ENCODE measurements at regions not wholly inside any gene's neighbourhood (a gene's known extent, or its start where the extent isn't known, plus 50 kb on each side); places are given as distances from the start of the nearest gene placed in this dataset.
A peak's percentile ranks its signal among the peaks of the same experiment; 100 is the strongest.

DNA sequence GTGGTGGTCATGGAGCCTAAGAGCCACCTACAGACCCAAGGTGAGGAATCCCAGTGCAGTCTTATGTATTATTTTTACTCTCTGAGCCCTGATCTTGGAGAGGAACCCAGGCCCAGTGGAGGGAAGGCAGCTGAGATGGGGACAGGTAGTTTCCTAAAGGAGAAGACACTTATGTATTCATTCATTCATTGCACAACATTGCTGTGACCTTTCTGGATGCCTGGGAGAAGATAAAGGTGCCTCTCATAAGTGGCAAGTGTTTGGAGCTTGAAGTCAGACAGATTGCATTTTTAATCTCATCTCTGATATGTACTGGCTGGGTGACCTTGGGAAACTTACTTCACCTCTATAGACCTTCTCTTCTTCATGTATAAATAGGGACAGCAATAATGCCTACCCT is 111.1 kb downstream of the CEBPB start:
- peak overlapping the region; percentile 64 to 92 (median 88) for H3K27ac ChIP-seq
- intact Hi-C loops (cut with DNase I; ENCODE audit: low total_unique reads) (loop anchor here (10.0 kb wide), 1 partner anchor 273 kb away; no protein-coding TSS in a partner anchor), in situ Hi-C loops (cut with MboI; ENCODE audit: low sequenced_read_pairs in 4 of 4) (no loop called here)

GRCh38 chr20:50302341-50303057 is 111.9 kb downstream of the CEBPB start:
- DNase-seq (no peak), ATAC-seq (no peak)
- Histone ChIP-seq H3K4me1 (peaks cover 47 to 54% of the 10 kb centered on the region in 2 donors), H3K27ac (peak overlapping the region; percentile 64 to 92 (median 88)), H3K36me3 (no peaks in the 10 kb centered on the region), H3K9me3 (no peaks in the 10 kb centered on the region), H3K27me3 (no peaks in the 10 kb centered on the region), H3K4me3 (no peak overlapping the region)
- intact Hi-C loops (cut with DNase I; ENCODE audit: low total_unique reads): loop anchor here (10.0 kb wide), 1 partner anchor 272 kb away; no protein-coding TSS in a partner anchor
- in situ Hi-C loops (cut with MboI; ENCODE audit: low sequenced_read_pairs in 4 of 4): no loop called here
- no peak for TF ChIP-seq CTCF (IDR thresholded peaks at IDR 0.05 in 4 of 5, conservative IDR thresholded peaks at IDR 0.05 in 1 of 5)
- no peak for TF ChIP-seq POLR2A (IDR thresholded peaks at IDR 0.05)

More for the DNA sequence above, 111.1 kb downstream of the CEBPB start:
- DNase-seq (no peak), ATAC-seq (no peak)
- H3K4me1 ChIP-seq: peaks cover 46 to 49% of the 10 kb centered on the region in 2 donors
- no peak overlapping the region for H3K4me3 ChIP-seq
- H3K36me3 ChIP-seq: no peaks in the 10 kb centered on the region
- H3K9me3 ChIP-seq: no peaks in the 10 kb centered on the region
- H3K27me3 ChIP-seq: no peaks in the 10 kb centered on the region
- TF ChIP-seq CTCF (IDR thresholded peaks at IDR 0.05 in 4 of 5, conservative IDR thresholded peaks at IDR 0.05 in 1 of 5) (no peak), POLR2A (IDR thresholded peaks at IDR 0.05) (no peak)

DNA sequence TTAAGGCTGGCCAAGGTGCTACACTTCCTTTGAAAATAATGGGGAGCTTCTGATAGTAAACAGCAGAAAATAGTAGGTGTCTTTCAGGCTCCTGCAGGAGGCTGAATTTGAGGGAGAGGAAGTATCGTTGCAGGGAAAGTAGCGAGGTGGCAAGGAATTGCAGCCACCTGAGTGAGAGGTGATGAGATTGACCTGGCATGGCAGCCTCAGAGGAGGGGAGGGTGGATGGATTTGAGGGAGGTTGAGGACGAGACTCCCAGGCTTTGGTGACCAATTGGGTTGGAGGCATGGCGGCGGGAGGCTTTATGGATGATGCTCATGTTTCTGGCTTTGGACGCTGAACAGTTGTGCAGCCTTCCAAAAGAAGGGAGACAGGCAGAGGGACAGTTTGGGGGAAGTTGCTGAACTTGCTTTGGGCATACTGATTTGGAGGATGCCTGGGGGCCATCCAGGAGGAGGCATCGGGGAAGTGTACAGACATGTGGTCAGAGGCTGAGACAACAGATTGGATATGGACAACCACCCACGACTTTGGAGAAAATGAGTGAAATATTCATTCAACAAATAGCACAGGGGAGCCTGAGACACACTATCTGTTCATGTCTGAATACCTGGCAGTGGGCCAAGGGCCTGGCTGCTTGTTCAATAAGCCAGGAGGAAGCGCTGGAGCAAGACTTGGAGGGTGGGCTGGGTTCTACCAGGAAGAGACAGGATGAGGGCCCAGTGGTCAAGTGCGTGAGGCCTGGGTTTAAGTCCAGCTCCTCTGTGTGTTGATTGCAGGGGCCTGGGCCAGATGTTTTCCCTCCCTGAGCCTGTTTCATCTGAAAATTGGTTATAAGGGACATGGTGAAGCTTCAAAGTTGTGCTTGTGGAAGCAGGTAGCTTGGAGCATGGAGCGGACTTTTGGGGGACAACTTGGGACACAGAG is 113.2 kb downstream of the CEBPB start:
- H3K36me3 ChIP-seq: no peaks in the 10 kb centered on the region
- no peaks in the 10 kb centered on the region for H3K27me3 ChIP-seq
- intact Hi-C loops (cut with DNase I; ENCODE audit: low total_unique reads) (loop anchor here (2.0 to 10.0 kb wide), 2 partner anchors 25 to 271 kb away; no protein-coding TSS in a partner anchor), in situ Hi-C loops (cut with MboI; ENCODE audit: low sequenced_read_pairs in 4 of 4) (no loop called here)
- DNase-seq (peak; percentile 49 to 65), ATAC-seq (no peak)
- H3K4me1 ChIP-seq: peaks cover 53 to 63% of the 10 kb centered on the region in 2 donors
- no peak overlapping the region for H3K4me3 ChIP-seq
- peak overlapping the region; percentile 87 to 95 (median 90) for H3K27ac ChIP-seq
- TF ChIP-seq CTCF (IDR thresholded peaks at IDR 0.05 in 4 of 5, conservative IDR thresholded peaks at IDR 0.05 in 1 of 5) (no peak), POLR2A (IDR thresholded peaks at IDR 0.05) (no peak)
- no peaks in the 10 kb centered on the region for H3K9me3 ChIP-seq

DNA sequence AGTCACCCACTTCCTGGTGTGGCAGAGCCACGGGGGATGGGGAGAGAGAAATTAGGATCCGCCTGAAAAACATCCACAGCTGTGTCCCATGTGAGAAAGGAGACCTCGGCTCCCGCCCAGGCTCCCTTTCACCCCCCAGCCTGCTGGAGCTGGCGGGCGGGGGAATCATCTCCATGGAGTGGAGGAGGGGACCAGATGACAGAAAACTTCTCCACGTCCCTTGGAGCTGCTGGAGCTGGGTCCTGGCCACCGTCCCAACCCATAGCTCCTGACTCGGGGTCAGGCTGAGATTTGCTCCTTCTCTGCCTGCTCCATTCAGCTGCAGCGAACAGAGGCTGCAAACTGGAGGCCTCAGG is 113.8 kb downstream of the CEBPB start:
- Histone ChIP-seq H3K27me3 (no peaks in the 10 kb centered on the region), H3K36me3 (no peaks in the 10 kb centered on the region), H3K27ac (peak overlapping the region; percentile 87 to 95 (median 90)), H3K4me3 (no peak overlapping the region), H3K9me3 (no peaks in the 10 kb centered on the region), H3K4me1 (peaks cover 57 to 66% of the 10 kb centered on the region in 2 donors)
- in situ Hi-C loops (cut with MboI; ENCODE audit: low sequenced_read_pairs in 4 of 4) (no loop called here), intact Hi-C loops (cut with DNase I; ENCODE audit: low total_unique reads) (loop anchor here (2.0 to 10.0 kb wide), 2 partner anchors 26 to 270 kb away; no protein-coding TSS in a partner anchor)
- ATAC-seq (peak; percentile 12 to 27), DNase-seq (peak; percentile 61 to 73)
- no peak for TF ChIP-seq POLR2A (IDR thresholded peaks at IDR 0.05)
- no peak for TF ChIP-seq CTCF (IDR thresholded peaks at IDR 0.05 in 4 of 5, conservative IDR thresholded peaks at IDR 0.05 in 1 of 5)

Data from gastrocnemius medialis (tissue), 4 donors.